ENCODE measurements at regions not wholly inside any gene's neighbourhood (a gene's known extent, or its start where the extent isn't known, plus 50 kb on each side); places are given as distances from the start of the nearest gene placed in this dataset.
"Not testable (repeated sequence)": the region's sequence is repeated elsewhere in the genome, so short reads cannot be mapped to it uniquely, and the experiment has no call there.

DNA sequence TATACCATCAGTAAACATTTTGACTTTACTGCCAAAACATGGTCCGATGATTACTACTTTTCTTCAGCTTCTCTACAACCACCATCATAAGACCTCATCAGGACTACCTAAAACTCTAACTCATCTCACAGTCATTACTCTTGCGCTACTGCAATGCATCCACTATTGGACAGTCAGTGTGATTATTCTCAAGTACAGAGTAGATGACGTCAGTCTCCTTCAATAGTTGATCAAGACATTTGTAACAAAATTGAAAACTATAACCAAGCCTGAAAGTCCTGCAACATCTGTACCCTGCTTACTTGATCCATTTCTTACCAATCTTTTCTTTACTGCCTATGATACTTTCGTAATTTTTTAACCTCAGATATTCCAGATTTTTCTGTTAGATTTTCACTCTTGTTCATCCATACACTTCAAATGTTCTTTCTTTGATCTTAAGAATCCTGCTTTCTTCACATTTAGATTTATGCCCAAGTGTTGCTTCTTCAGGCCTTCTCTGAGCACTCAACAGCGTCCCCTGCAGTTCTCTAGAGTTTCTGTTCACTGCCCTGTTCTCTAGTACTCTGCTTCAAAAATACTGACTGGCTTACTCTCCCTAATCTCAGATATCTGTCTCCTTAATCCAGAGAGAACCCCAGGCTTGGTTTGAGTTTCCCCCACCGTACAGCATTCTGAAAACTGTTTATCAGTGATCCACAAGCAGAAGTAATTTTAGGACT is 1517.6 kb downstream of the STIM2 start:
- no peak for DNase-seq (ENCODE audit: low spot score)

DNA sequence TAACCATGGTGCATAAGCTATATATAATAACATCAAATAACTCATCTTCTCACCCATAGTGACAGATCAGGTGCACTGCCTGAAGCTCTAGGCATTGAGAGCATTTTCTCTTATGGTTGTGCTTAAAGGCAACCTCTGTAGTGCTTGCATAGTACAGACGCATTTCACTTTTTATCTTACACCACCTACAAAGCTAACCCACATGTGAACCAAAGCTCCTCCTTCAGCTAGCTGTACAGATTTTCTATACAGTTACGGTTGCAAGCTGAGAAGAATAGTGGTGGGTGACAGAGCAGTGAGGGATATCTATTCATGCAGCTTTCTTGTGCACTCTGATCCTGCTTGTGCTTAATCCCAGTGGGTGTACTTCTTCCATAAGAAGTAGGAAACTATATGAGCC is 1525.2 kb downstream of the STIM2 start:
- DNase-seq (ENCODE audit: low spot score), result no peak

DNA sequence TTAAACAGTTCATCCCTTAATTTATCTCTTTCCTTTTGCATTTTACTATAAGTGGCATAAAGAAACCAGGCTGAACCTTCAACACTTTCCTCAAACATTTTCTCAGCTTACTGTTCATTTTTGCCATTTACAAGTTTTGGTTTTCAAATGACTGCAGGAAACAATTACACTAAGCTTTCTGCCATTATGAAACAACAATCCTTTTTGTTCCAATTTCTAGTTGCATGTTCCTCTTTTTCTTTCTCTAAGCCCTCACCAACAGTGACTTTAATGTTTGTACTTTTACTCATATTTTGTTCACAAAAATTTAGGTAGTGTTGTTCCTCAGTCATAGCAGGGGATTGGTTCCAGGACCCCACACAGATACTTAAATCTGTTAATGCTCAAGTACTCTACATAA is 1526.1 kb downstream of the STIM2 start:
- DNase-seq (ENCODE audit: low spot score), result no peak

DNA sequence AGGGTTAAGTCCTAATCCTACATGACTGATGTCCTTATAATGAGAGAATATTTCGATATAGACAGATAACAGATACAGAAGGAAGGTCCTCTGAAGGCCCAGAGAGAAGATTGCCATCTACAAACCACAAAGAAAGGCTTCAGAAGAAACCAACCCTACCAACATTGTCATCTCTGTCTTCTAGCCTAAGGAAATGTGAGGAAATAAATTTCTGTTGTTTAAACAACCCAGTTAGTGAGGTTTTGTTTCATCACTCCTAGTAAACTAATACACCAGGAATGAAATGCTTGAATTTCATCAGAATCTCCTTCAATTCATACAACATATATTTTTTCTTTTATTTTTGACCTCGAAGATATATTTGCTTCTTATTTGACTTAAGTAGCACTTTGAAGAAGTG is 1527.8 kb downstream of the STIM2 start:
- DNase-seq (ENCODE audit: low spot score), result no peak

DNA sequence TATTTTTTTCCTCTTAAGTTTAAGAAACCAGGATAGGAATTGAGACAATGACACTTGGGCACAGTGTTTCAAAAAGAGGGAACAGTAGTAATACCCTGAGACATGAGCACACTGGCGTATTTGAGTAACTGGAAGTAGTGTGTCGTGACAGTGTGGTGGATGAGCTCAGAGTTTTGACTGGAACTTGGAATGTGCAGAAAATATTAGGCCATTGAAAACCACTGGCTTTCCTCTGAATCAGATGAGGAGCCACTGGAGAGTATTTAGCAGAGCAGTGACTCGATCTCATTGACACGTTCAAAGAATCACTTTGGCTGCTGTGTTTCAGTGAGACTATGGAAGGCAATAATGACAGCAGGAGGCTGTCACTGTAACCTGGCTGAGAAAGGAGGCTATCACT is 1531.2 kb downstream of the STIM2 start:
- DNase-seq (ENCODE audit: low spot score), result no peak

DNA sequence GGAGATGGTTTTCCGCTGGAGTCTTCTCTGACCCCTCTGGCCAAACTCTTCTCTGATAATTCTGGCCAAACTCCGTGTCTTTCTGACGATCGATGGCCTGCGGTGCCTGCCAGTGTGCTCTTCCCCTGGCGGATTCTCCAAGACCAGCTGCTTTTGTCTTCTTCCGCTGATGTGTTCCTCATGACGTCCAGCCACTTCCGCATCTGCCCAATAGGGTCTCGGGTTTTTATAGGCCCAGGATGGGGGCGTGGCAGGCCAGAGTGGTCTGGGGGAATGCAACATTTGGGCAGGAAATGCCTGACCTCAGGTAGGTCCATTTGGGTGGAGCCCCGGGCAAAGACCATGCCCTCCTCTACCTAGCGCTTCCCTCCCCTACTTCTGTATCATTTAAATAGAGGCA is 1542.1 kb downstream of the STIM2 start:
- DNase-seq (ENCODE audit: low spot score), result no peak

DNA sequence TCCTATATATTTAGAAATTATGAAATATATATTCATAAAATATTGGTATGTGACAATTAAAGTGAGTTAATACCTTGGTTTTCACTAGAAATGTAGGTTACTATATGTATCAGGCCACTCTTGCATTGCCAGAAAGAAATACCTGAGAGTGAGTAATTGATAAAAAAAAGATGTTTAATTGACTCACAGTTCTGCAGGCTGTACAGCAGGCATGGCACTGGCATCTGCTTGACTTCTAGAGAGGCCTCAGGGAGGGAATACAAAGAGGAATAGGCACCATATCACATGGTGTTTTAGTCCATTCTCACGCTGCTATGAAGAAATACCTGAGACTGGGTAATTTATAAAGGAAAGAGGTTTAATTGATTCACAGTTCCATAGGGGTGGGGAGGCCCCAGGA is 1560.6 kb downstream of the STIM2 start:
- DNase-seq (ENCODE audit: low spot score), result no peak

DNA sequence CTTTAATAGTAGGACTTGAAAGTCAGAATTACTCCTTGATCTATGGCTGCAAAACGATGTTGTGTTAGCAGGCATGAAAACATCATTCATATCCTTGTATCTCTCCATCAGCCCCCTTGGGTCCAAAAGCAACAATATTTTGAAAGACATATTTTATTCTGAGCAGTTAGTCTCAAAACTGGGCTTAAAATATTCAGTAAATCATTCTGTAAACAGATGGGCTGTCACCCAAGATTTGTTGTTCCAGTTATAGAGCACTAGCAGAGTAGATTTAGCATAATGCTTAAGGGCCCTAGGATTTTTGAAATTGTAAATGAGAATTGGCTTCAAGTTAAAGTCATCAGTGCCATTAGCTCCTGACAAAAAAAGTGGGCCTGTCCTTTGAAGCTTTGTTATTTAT is 1565.6 kb downstream of the STIM2 start:
- no peak for DNase-seq (ENCODE audit: low spot score)

DNA sequence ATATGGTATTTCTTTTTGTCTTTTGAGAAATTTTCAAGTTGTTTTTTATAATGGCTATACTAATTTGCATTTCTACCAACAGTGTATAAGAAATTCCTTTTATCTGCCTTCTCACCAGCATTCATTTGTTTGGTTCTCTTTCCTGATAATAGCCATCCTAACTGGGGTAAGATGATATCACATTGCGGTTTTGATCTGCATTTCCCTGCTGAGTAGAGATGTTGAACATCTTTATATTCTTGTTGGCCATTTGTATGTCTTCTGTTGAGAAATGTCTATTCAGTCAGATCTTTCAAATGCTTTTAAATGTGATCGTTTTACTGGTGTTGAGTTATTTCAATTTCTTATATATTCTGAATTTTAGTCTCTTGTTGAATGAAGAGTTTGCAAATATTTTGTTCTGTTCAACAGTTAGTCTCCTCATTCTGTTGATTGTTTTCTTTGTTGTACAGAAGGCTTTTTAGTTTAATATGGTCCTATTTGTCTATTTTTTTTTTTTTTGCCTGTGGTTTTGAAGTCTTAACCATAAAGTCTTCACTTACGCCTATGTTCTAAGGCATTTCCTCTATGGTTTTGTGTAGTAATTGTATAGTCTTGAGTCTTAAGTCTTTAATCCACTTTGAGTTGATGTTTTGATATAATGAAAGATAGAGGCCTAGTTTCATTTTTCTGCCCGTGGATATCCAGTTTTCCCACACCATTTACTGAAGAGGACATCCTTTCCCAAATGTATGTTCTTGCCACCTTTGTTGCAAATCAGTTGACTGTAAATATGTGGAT is 1566.9 kb downstream of the STIM2 start:
- DNase-seq (ENCODE audit: low spot score), result no peak

DNA sequence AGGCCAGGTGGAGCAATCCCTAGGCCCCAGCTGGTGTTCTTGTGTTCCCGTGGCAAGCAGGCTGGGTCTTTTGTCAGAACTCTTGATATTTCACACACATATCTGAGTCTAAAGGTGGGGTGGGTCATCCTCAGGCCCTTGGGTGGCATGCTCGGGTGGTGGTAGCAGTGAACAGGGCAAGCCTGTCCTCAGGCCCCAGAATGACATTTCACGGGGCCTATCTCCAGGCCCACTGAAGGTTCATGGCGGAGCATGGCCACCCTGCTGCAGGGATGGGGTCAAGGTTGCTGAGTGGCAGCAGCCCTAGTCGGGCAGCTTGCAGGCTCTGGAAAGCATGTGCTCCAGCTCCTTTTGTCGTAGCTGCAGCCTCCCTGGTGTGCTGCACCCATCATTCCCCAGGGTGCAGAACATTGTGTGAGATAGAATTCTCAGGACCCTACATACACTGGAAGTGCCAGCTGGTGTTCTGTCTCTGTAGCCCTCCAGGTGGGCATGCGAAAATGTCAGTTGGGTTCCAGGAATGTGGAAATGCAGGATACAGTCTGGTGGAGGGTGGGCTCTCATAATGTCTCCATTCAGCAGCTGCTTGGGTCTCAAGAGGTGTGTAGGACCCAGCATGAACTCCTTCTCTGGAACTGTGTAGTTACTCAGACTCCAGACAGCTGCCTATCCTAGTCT is 1571.8 kb downstream of the STIM2 start:
- DNase-seq (ENCODE audit: low spot score), result no peak

DNA sequence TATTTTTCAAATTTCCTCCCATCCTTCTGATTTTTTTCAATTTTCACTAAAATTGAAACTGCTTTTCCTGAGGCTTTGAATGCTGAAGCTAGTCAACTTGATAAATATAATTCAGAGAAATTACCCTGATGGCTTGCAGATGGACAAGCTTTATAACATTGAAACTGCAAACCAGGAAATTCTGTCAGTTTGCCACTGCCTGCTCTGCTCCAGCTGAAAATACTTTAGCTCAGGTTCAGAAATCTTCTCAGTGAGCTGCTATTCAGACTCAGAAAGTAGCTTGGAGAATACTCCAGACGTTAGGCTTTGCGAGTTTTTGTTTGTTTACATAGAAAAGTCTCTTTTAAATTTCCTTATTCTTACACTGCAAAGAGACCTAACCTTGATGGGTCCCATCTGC is 1574.7 kb downstream of the STIM2 start:
- no peak for DNase-seq (ENCODE audit: low spot score)

DNA sequence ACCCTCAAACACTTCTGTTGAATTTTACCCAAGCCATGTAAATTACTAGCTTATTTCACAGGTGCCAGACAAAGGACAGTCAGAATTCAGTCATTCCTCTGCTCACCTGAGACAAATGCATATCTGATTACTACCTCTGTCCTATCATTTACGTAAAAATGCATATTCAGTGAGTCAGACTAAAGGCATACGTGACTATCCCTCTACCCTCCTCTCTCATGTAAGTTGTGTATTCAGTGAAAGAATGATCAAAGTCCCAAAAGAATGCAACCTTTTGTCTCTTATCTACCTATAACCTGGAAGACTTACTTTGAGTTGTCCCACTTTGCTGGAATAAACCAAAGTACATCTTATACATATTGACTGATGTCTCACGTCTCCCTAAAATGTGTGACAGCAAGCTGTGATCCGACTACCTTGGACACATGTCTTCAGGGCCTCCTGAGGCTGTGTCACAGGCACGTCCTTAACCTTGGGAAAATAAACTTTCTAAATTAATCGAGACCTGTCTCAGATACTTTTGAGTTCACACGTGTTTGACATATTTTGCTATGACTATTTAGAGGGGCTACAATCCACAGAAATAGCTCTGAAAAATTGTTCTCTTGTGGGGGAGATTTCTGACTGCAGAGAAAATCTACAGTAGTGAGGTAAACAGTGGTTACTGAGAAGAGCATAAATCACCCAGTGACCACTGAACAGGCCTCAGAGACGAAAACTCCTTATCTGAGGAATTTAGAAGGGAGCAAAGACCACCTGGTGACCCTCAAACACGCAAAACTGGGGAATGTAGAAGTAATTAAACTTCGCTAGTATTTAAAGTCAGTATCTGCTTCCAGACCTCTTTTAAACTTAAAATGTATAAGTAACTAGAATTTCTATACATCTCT is 1575.8 kb downstream of the STIM2 start:
- no peak for DNase-seq (ENCODE audit: low spot score)

DNA sequence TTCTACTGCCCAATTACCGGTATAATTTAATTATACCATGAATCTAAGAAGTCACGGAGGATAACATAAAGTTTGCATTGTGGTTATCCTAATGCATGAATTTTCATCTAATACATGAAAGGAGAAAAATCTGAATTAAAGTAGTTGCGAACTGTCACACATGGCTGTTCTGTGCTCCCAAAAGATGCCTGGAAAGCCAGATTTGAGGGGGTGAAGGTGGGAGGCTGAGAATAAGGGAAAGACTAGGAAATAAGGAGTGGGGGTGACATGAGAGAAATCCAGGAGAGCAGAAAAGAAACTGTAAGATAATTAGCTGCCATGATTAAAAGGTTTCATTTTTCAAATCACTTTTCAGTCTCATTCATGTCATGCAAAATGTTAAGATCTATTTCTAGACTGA is 1582.7 kb downstream of the STIM2 start:
- no peak for DNase-seq (ENCODE audit: low spot score)

DNA sequence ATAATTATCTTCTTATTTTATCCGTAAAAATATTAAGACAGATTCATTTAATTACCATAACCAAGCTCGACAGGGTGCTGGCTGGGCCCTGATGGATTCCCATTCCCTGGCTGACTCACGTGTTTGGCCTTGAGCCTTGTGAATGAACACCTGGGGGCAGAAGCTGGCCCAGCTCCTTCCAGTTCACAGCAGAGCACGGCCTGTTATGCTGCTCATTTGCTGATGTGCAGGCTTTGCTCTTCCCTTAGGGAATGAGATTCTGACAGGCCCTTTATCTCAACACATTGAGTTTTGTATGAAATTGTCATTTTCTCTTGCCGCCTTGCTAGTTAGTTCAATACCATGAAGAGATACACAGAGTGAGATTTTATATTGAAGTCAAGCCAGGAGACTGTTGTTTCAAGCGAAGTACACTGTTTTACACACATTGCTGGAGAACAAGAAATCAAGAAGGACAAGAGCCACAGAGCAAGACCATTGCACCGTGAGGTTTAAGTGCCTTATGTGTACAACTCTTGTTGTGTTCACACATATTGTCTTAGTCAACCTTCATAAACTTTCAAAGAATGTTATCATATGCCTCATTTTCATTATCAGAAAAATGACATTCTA is 1583.3 kb downstream of the STIM2 start:
- peak; percentile 9 for DNase-seq (ENCODE audit: low spot score)

DNA sequence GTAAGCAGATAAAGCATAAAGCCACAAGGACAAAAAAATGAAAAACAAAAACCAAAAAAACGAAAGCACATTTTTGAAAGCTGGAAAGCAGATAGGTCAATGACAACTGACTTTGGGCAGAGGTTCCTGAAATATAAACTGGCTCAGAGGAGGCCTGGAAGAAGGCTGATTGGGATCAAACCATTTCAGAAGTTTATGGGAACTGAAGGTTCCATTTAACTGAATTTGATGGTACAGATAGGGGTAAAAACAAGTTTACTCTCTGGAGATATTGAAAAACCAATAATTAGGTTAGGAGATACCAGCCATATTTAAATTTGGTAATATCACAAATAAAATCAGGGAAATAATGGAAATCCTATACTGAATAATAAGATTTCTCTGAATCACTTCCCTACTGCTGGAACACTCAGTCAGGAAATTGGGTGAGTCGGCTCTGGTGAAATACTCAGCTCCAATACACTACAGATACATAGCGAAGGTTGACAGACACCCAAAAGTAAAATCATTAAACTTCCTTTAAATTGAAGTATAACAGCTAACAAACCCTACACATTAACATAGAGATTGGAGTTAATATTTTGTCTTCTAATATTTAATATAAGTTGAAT is 1584.3 kb downstream of the STIM2 start:
- no peak for DNase-seq (ENCODE audit: low spot score)

DNA sequence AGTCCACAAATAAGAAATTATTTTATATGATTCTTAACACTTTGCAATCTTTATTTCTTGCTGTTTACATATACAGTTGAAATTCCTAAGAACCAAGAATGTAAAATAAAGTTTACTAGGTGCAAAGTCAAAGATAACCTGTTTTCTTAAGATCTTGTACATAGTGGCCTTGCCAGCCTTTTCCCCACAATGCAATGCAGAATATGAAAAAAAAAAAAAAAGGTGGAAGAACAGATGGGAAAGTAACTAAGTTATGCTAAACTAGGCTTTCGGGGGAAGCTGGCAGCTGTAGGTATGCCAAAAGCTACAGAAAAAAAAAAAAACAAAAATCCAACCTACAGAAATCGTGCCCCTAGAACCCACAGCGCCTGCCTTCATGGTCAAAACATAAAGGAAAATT is 1588.4 kb downstream of the STIM2 start:
- DNase-seq (ENCODE audit: low spot score), result no peak

DNA sequence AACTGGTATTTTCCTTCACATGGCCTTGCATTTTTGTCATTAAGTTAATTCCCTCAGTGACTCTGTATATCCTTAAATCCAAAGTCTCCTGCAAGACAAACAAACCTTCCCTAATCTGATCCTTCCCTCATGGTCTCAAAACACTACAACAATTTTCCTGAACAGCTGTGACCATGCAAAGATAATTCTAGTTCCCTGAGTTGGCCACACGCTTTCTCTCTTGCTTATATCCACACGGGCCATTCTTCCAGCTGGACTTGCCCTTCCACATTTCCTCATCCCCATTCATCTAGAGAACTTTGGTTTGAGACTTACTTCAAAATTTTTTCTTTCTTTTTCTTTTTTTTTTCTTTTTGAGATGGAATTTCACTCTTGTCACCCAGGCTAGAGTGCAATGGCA is 1590.7 kb downstream of the STIM2 start:
- DNase-seq (ENCODE audit: low spot score), result no peak

DNA sequence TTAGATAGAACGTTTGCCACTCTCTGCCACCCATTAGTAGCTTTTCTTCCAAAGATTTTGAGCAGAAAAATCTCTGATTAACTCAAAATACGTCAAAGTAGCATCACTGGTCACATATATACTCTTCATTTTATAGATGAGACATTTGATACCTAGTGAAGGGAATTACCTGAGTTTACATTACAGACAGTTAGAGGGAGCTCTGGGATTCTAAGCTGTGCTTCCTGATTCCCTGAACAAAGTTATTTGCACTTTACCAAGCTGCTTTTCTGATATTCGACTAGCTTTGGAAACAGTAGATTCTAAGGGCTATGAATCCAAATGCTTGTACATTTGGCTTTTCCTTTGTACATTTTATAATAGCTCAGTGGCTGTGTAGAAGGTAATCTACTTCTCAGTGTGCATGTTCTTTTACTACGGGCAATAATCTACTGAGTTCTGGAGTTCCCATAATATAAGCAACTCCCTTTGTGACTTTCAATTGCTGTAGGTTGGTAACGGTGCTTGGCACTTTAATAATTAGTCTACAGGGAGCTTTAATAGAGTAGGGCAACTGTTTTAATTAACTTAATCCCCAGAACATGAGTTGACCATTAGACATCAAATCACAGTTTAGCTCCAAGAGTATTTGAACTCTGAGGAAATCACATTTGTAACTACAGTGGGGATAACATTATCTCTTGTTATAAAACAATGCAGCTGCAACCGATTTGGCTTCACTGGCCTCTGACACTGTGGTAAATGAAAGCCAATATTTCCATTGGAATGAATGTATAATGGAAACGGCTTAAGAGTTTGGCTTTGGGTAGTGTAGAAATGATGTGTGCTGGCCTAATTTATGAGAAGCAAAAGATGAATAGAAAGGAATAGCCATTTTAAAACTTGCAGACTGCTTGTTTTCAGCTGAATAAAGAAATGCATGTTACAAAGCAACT is 1602.4 kb downstream of the STIM2 start:
- no peak for DNase-seq (ENCODE audit: low spot score)

DNA sequence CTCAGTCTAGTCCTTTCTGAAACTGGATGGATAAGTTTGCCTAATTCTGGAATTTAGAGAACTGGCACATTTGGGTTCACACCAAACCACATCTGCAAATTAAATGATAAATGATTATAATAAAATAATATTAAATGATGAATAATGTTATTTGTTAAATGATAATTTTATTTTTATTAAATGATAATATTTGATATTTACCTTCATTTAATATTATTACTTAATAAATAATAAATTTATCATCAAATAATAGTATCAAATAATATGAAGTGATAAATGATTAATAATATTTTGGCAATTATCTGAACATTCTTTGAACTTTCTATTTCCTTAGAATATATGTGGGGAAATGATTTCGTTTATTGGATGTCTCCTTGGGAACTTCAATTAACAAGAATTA is 1604.2 kb downstream of the STIM2 start:
- DNase-seq (ENCODE audit: low spot score), result no peak

DNA sequence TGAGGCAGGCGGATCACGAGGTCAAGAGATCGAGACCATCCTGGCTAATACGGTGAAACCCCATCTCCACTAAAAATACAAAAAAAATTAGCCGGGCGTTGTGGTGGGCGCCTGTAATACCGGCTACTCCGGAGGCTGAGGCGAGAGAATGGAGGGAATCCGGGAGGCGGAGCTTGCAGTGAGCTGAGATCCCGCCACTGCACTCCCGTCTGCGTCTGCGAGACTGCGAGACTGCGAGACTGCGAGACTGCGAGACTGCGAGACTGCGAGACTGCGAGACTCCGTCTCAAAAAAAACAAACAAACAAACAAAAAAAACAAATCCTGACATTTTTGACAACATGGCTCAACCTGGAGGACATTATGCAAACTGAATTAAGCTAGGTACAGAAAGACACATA is 1606.2 kb downstream of the STIM2 start:
- DNase-seq (ENCODE audit: low spot score), result not testable (repeated sequence)

All from HT-29 (cell line).